SK-MEL-5 (cell line): ENCODE measurements at regions not wholly inside any gene's neighbourhood (a gene's known extent, or its start where the extent isn't known, plus 50 kb on each side); places are given as distances from the start of the nearest gene placed in this dataset.
A peak's percentile ranks its signal among the peaks of the same experiment; 100 is the strongest.

ENCODE experiments used
- DNase-seq: peaks from one replicate; pipeline ENCODE4 v3.0.0-alpha.2; 2016; ENCODE audit warnings: low read depth, low spot score
- in situ Hi-C: cut with HindIII; loops from 2 replicates; pipeline ENCODE4 v1.10.0; 2016; ENCODE audit warnings: low sequenced_read_pairs, high pct_unique_total_duplicates, low pct_unique_long_range_greater_than_20kb

- in situ Hi-C loops = no loop called here
- DNase-seq = peak; percentile 83
These were observed 162.7 kb upstream of the ETAA1 start for GRCh38 chr2:67234440-67234839.

- in situ Hi-C loops = no loop called here
- DNase-seq = peak; percentile 31
These were observed 159.8 kb upstream of the ETAA1 start for GRCh38 chr2:67237288-67237687.

- no peak for DNase-seq
- in situ Hi-C loops = no loop called here
These were observed 156.6 kb upstream of the ETAA1 start for GRCh38 chr2:67240507-67240906.

DNA sequence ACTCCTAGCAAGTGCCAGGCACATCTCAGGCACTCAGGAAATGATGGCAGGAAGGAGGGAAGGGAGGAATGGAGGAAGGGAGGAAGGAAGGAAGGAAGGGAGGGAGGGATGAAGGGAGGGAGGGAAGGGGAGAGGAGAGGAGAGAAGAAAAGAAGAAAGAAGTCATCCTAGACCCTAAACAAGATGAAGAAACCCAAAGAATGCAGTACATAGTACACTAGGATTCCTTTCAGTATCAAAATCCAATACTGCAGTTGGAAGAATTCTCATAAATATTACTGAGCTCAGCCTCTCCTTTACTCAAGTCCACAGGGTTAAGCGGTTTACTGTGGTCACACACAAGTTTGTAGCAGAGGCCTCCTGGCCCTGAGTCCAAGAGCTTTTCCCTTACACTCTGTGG is 155.7 kb upstream of the ETAA1 start:
- no peak for DNase-seq
- in situ Hi-C loops = no loop called here

GRCh38 chr2:67242456-67242855 is 154.7 kb upstream of the ETAA1 start:
- in situ Hi-C loops = no loop called here
- DNase-seq = no peak

DNA sequence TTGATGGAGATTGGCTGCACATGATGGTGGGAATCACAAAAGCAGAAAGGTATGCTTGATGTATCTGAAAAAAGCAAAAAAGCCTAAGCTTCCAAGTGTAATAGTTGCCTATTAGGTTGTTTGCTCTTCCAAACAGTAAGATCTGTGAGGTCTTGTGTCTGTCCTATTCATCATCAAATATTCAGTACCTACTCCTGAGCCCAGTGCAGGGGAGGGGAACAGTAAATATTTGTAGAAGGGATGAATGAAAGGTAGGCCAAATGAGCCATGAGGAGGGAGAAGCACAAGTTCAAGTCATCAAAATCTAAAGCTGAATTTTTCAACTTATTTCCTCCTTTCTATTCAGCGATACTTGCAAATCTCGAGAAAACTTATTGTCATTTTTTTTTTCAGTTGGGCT is 153.2 kb upstream of the ETAA1 start:
- no peak for DNase-seq
- in situ Hi-C loops = no loop called here

DNA sequence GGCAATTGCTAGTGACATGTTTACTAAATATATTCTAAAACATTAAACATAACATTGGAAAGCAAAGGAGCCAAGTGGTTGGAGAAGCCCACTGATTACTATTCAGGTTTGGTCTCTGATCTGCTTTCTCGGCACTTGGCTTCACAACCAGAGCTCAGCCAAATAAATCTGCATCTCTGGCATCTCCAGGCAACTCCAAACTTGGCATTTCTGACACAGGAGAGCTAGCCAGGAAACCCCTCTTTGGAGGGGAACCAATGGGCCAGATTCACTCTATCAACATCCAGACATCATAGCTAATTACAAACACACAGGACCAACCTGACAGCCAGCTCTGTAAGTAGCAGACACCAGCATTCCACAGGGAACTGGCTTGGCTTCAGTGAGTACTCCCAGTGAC is 150.3 kb upstream of the ETAA1 start:
- DNase-seq = no peak
- in situ Hi-C loops = no loop called here

DNA sequence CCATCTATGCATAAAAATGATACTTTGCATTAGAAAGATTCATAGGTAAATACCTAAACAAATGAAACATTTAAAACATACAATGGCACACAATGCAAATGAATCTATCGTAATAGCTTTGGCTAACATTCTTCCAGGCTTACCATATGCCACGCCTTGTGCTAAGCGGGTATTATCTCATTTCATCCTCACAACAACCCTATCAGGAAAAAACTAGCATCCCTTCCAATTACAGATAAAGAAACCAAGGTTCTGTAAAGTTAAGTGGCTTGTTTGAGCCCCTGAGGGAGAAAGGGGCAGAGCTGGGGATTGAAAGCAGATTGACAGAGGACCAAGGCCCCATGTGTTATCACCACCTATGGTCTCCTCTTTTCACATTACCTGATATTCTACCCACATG is 145.4 kb upstream of the ETAA1 start:
- DNase-seq = no peak
- in situ Hi-C loops = no loop called here

GRCh38 chr2:67255933-67256615 is 141.1 kb upstream of the ETAA1 start:
- no peak for DNase-seq
- in situ Hi-C loops = no loop called here

- DNase-seq = no peak
- in situ Hi-C loops = no loop called here
These were observed 140.2 kb upstream of the ETAA1 start for GRCh38 chr2:67256892-67257291.

DNA sequence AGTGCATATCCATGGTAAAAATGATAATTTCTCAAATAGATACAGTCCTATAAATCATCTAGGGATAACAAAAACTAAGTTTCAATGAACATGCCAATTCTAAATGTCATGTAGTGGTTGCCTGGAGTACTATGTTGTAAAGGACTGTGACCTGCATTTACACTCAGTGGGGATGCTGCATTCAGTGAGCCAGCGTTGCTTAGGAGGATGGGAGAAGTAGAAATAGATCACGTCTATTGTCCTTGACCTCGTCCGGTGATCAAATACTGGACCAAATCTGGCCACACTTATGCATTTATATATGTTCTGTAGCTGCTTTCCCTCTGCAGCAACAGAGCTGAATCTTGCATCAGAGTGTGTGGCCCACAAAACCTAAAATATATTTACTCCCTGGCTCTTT is 139.0 kb upstream of the ETAA1 start:
- DNase-seq = no peak
- in situ Hi-C loops = no loop called here

DNA sequence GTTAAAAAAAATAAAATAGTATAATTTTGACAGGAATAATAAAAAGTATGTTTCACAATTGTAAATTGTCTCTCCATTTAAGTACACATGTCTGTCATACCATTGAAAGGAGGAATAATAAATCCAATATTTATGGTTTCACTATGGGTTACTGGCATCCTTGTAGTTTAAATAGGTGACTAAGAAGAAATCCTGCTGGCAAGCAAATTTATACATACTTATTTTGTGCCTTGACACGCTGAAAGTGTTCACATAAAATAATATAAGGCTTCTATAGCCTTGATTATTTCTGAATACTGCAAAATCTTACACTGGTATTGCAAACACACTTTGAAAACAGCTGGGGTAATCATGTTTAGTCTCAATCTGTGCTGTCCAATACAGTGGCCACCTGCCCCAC is 138.3 kb upstream of the ETAA1 start:
- in situ Hi-C loops = no loop called here
- DNase-seq = no peak

DNA sequence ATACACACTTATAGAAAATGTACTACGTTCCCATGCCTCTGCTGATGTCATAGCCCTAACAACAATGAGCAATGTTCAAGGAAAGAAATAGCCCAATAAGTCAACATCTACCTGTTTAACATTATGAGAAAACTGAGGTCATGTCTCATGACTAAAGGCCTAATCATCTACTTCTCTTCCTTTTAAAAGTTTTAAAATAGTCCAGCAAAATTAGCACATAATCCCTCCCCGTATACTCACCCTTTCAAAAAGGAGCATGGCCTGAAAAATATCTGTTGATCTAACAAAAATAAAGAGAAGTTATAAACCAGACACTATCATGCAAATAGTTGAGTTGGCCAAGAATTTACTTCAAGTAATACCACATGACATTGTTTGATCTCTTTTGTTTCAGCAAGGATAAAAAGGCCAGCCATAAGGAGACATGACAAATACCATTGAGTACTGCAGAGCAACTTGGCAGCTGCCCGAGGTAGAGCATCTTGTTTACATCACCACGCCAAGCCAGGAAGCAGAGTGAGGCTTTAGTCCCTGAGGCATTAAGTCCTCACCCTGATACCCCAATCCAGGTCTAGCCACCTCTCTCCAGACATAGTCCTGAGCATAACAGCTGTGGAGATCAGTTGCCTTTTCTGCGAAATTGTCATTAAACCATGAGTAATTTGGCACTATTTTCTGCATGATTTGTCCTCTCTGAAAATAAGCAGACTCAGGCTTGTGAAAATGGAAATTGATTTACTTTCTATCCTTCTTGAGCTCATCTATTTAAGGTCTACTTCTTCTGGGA is 137.4 kb upstream of the ETAA1 start:
- no peak for DNase-seq
- in situ Hi-C loops = no loop called here

- in situ Hi-C loops = no loop called here
- DNase-seq = no peak
These were observed 136.5 kb upstream of the ETAA1 start for GRCh38 chr2:67260343-67261277.

DNA sequence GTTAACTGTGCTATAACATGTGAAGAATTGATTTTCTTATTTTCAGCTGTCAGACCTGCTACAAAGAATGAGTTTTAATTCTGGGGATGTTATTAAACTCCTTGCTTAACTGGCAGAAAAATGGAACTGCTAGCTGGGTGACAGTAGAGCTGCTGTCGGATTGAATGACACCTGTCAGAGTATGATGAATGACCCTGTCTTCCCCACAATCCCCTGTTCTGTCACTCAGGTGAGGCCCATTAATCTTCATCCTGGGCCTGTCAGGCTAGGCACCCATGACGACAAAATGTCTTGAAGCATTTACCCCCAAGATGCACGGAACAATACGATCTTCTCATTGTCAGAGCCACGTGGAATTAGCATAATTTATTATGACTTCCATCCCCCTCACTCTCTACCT is 129.9 kb upstream of the ETAA1 start:
- in situ Hi-C loops = no loop called here
- no peak for DNase-seq

DNA sequence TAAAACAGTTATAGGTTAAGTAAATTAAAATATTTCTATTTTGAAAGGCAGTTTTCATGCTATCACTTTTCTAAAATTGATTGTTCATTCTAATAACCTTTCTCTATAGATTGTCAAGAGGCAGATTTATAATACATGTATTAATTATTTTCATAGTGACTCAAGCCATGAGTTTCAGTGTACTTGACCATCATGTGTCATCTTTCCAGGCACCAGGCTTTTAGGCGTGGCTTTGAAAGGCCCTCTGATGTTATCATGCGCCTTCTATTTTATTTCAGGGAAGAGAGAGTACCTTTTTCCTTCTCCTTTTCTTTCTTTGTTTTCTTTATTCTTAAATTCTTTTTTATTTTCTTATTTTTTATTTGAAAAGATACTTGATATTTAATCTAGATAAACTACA is 128.3 kb upstream of the ETAA1 start:
- in situ Hi-C loops = no loop called here
- DNase-seq = no peak

GRCh38 chr2:67272195-67272594 is 124.9 kb upstream of the ETAA1 start:
- DNase-seq = no peak
- in situ Hi-C loops = no loop called here

- in situ Hi-C loops = no loop called here
- DNase-seq = peak; percentile 3
These were observed 119.7 kb upstream of the ETAA1 start for GRCh38 chr2:67277450-67277849.
